ENCODE measurements at regions not wholly inside any gene's neighbourhood (a gene's known extent, or its start where the extent isn't known, plus 50 kb on each side); places are given as distances from the start of the nearest gene placed in this dataset.
"Not testable (repeated sequence)": the region's sequence is repeated elsewhere in the genome, so short reads cannot be mapped to it uniquely, and the experiment has no call there.

DNA sequence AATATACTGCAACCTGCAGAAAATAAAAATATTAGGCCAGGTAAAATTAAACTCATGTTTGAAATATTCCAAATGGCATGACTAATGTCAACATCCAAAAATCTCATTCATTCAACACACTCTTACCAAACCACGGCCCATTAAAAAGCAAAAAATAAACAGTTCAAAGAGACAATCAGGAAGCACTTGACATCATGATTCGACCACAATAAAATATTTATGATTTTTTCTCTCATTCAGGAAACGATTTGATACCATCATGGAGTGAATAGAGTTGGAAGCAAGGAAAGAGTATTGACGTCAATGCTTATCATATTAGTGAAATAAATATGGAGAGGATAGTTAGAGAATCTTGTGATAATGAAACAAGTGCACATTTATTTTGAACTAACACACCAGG, 354.1 kb downstream of the KCNJ2 start:
- no peaks in the 10 kb centered on the region for H3K4me1 ChIP-seq (ENCODE audit: control insufficient read depth, insufficient read depth, low read length)
- no peaks in the 10 kb centered on the region for H3K27me3 ChIP-seq (ENCODE audit: control insufficient read depth, insufficient read depth, low read length, poor library complexity, severe bottlenecking)
- 90 to 94% methylated on average over 2 to 4 of the region's 4 CpGs for whole genome bisulfite sequencing, 2 experiments
- no peak overlapping the region for H3K4me3 ChIP-seq (ENCODE audit: insufficient read depth, low read depth, low read length)
- no peaks in the 10 kb centered on the region for H3K9me3 ChIP-seq (ENCODE audit: control insufficient read depth, low read length)
- no peaks in the 10 kb centered on the region for H3K36me3 ChIP-seq (ENCODE audit: control insufficient read depth, insufficient read depth, low read length)
- no peak overlapping the region for H3K27ac ChIP-seq (ENCODE audit: insufficient read depth, low read depth, low read length, poor library complexity, severe bottlenecking)

DNA sequence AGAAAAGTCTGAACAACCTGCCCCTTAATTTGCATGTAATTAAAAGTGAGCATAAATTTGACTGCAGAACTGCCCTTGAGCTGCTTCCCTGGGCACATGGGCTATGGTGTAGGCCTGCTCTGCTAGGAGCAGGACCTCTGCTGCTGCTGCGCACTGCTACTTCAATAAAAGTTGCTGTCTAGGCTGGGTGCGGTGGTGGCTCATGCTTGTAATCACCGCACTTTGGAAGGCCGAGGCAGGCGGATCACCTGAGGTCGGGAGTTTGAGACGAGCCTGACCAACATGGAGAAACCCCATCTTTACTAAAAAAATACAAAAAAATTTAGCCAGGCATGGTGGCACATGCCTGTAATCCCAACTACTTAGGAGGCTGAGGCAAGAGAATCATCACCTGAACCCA, 355.7 kb downstream of the KCNJ2 start:
- H3K27ac ChIP-seq (ENCODE audit: insufficient read depth, low read depth, low read length, poor library complexity, severe bottlenecking); H3K4me1 ChIP-seq (ENCODE audit: control insufficient read depth, insufficient read depth, low read length); H3K27me3 ChIP-seq (ENCODE audit: control insufficient read depth, insufficient read depth, low read length, poor library complexity, severe bottlenecking); H3K4me3 ChIP-seq (ENCODE audit: insufficient read depth, low read depth, low read length); H3K9me3 ChIP-seq (ENCODE audit: control insufficient read depth, low read length); H3K36me3 ChIP-seq (ENCODE audit: control insufficient read depth, insufficient read depth, low read length): not testable (repeated sequence)
- WGBS, 2 experiments = 90 to 91% methylated on average over 7 of the region's 7 CpGs

DNA sequence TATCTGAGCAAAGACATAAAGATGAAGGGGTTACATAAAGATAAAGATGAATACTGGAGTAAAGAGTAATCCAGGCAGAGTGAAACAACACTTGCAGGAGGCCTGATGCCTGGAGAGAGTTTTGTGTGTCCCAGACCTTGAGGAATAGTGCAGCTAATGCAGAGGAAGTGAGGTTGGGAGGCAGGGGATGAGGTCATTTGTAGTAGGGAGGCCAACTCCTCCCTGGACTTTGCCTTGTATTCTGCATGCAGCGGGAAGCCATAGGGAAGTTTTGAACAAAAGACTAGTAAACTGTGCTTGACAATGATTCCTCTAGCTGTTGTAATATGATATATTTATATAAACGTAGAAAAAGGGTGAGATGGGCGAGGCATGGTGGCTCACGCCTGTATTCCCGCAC, 356.6 kb downstream of the KCNJ2 start:
- no peaks in the 10 kb centered on the region for H3K36me3 ChIP-seq (ENCODE audit: control insufficient read depth, insufficient read depth, low read length)
- 94 to 98% methylated on average over 5 of the region's 5 CpGs for WGBS, 2 experiments
- no peaks in the 10 kb centered on the region for H3K4me1 ChIP-seq (ENCODE audit: control insufficient read depth, insufficient read depth, low read length)
- H3K27me3 ChIP-seq (ENCODE audit: control insufficient read depth, insufficient read depth, low read length, poor library complexity, severe bottlenecking) = no peaks in the 10 kb centered on the region
- H3K27ac ChIP-seq (ENCODE audit: insufficient read depth, low read depth, low read length, poor library complexity, severe bottlenecking) = no peak overlapping the region
- H3K9me3 ChIP-seq (ENCODE audit: control insufficient read depth, low read length) = no peaks in the 10 kb centered on the region
- no peak overlapping the region for H3K4me3 ChIP-seq (ENCODE audit: insufficient read depth, low read depth, low read length)

DNA sequence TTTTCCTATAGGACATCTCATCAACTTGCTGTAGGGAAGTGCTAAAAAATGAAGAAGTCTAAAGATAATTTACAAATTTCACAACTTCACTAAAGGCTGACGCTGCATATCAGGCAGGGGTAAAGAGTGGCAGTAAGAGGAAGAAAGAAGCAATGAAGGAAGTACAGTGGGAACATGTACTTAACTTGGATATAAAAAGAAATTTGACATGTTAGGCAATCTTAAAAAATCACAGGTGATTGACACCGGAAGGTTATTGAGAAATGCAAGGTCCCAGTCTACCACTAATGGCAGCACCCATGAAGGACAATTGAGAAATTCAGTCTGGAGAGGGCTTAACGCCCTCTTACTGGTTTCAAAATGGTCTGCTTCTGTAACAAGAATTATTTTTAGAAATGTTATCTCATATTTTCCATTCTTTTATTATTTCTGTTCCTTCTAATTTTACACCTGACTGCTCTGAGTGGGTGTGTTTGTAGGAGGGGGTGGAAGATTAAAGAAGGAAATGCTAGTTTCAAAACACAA, 358.1 kb downstream of the KCNJ2 start:
- Histone ChIP-seq H3K9me3 (ENCODE audit: control insufficient read depth, low read length) (no peaks in the 10 kb centered on the region), H3K27ac (ENCODE audit: insufficient read depth, low read depth, low read length, poor library complexity, severe bottlenecking) (no peak overlapping the region), H3K4me1 (ENCODE audit: control insufficient read depth, insufficient read depth, low read length) (no peaks in the 10 kb centered on the region), H3K36me3 (ENCODE audit: control insufficient read depth, insufficient read depth, low read length) (no peaks in the 10 kb centered on the region), H3K4me3 (ENCODE audit: insufficient read depth, low read depth, low read length) (no peak overlapping the region), H3K27me3 (ENCODE audit: control insufficient read depth, insufficient read depth, low read length, poor library complexity, severe bottlenecking) (no peaks in the 10 kb centered on the region)
- 93 to 96% methylated on average over 3 of the region's 3 CpGs for WGBS, 2 experiments

DNA sequence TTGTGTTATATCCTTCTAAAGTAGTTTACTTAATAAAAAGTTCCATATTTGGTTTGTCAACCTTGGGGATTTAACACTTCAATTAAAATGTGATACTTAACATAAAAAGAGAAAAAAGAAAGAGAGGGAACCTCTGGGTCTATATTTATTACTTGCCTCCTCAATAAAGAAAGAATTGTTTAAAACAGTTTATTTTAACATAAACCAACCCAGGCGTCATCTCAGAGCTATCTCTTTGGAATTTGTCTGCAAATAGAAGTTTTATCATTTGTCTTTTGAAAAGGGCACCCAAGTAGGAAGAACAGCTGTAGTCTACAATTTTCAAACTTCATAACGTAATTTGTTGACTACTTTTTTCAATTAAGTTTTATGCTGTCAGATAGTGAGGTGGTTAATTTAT, 364.1 kb downstream of the KCNJ2 start:
- Histone ChIP-seq H3K4me3 (ENCODE audit: insufficient read depth, low read depth, low read length) (no peak overlapping the region), H3K4me1 (ENCODE audit: control insufficient read depth, insufficient read depth, low read length) (no peaks in the 10 kb centered on the region), H3K36me3 (ENCODE audit: control insufficient read depth, insufficient read depth, low read length) (no peaks in the 10 kb centered on the region), H3K27me3 (ENCODE audit: control insufficient read depth, insufficient read depth, low read length, poor library complexity, severe bottlenecking) (no peaks in the 10 kb centered on the region), H3K9me3 (ENCODE audit: control insufficient read depth, low read length) (no peaks in the 10 kb centered on the region), H3K27ac (ENCODE audit: insufficient read depth, low read depth, low read length, poor library complexity, severe bottlenecking) (no peak overlapping the region)
- WGBS, 2 experiments = 100% methylated on average over 2 of the region's 2 CpGs; no CpG with 5 or more reads in 1 of the 2 experiments

DNA sequence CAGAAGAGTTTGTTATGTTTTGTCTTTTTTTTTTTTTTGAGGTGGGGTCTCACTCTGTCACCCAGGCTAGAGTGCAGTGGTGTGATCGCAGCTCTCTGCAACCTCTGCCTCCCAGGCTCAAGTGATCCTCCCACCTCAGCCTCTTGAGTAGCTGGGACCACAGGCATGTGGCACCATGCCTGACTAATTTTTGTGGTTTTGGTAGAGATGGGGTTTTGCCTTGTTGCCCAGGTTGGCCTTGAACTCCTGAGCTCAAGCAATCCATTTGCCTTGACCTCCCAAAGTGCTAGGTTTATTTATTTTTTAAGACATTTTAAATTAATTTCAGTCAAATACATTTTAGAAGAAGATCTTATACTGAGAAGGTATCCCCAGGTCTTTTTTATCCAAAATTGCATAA, 366.7 kb downstream of the KCNJ2 start:
- Histone ChIP-seq H3K4me3 (ENCODE audit: insufficient read depth, low read depth, low read length) (no peak overlapping the region), H3K27ac (ENCODE audit: insufficient read depth, low read depth, low read length, poor library complexity, severe bottlenecking) (no peak overlapping the region), H3K9me3 (ENCODE audit: control insufficient read depth, low read length) (no peaks in the 10 kb centered on the region), H3K27me3 (ENCODE audit: control insufficient read depth, insufficient read depth, low read length, poor library complexity, severe bottlenecking) (no peaks in the 10 kb centered on the region), H3K4me1 (ENCODE audit: control insufficient read depth, insufficient read depth, low read length) (no peaks in the 10 kb centered on the region), H3K36me3 (ENCODE audit: control insufficient read depth, insufficient read depth, low read length) (no peaks in the 10 kb centered on the region)
- 90 to 100% methylated on average over 1 of the region's 1 CpG for whole genome bisulfite sequencing, 2 experiments

DNA sequence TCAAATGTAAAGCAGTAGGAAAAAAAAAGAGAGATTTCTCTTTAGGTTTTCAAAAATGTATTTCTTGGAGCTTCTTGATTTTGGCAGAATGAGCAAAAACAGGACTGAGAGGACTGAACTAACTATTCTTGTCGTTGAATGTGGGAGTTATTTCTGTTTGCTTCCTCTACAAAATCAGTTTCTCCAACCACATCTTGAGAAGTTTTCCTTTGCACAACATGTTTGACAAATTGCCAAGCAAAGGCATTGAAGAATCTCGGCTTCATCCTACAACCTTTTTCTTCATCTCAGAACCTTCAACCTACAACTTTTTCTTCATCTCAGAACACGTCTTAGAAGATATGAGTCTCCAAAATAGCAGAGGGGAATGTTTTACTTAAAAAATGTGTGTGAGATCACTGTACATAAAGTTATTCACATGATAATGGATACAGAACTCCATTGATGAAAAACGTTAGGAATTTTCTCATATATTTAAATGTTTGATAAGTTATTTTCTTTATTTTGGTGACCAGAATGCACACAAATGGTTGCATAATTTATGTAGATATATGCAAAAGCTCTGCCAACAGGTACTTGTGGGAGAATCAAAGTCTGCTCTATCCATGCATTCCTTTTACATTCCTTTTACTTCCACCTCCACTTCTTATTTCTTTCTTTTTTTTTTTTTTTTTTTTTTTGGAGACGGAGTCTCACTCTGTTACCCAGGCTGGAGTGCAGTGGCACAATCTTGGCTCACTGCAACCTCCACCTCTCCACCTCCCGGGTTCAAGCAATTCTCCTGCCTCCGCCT, 370.0 kb downstream of the KCNJ2 start:
- no peaks in the 10 kb centered on the region for H3K27me3 ChIP-seq (ENCODE audit: control insufficient read depth, insufficient read depth, low read length, poor library complexity, severe bottlenecking)
- H3K36me3 ChIP-seq (ENCODE audit: control insufficient read depth, insufficient read depth, low read length) = no peaks in the 10 kb centered on the region
- no peaks in the 10 kb centered on the region for H3K4me1 ChIP-seq (ENCODE audit: control insufficient read depth, insufficient read depth, low read length)
- 82 to 84% methylated on average over 4 to 7 of the region's 7 CpGs for WGBS, 2 experiments
- no peak overlapping the region for H3K27ac ChIP-seq (ENCODE audit: insufficient read depth, low read depth, low read length, poor library complexity, severe bottlenecking)
- no peak overlapping the region for H3K4me3 ChIP-seq (ENCODE audit: insufficient read depth, low read depth, low read length)
- H3K9me3 ChIP-seq (ENCODE audit: control insufficient read depth, low read length) = no peaks in the 10 kb centered on the region

DNA sequence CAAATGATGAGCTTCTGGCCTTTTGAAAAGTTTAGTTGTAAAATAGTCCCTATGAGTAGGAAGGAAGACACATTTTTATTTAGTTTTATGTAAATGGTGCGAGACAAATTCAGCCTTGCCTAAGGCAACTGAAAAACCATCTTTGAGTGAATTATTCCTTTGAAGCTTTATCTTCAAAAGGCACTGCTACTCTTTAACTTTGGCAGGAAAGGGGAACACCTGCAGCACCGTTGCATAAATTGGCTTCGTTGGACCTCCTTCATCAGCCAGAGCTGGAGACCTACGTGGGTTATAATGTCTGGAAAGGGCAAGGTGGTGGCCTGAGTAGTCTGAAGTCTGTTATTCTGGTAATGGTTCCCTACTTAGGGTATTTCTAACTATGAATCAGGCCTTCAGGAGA, 373.5 kb downstream of the KCNJ2 start:
- Histone ChIP-seq H3K4me1 (ENCODE audit: control insufficient read depth, insufficient read depth, low read length) (no peaks in the 10 kb centered on the region), H3K27me3 (ENCODE audit: control insufficient read depth, insufficient read depth, low read length, poor library complexity, severe bottlenecking) (no peaks in the 10 kb centered on the region), H3K4me3 (ENCODE audit: insufficient read depth, low read depth, low read length) (no peak overlapping the region), H3K9me3 (ENCODE audit: control insufficient read depth, low read length) (no peaks in the 10 kb centered on the region), H3K27ac (ENCODE audit: insufficient read depth, low read depth, low read length, poor library complexity, severe bottlenecking) (no peak overlapping the region), H3K36me3 (ENCODE audit: control insufficient read depth, insufficient read depth, low read length) (no peaks in the 10 kb centered on the region)
- 95 to 97% methylated on average over 4 of the region's 4 CpGs for WGBS, 2 experiments

DNA sequence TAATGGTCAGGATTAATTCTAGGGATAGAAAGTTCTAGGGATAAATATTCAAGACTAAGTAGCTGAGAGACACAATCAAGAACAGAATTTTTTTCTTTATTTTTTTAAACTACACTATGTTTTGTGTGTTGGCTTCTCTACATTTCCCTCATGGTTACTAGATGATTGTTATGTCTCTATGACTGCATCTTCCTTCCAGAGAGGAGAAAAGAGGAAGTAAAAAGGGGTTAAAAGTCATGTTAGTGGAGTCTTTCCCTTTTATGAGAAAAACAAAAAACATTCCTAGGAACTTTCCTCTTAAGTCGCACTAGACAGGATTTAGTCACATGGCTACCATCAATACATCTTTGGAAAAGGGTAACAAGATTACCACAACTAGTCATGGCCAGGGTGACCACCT, 375.0 kb downstream of the KCNJ2 start:
- 96 to 100% methylated on average over 1 of the region's 1 CpG for WGBS, 2 experiments
- no peaks in the 10 kb centered on the region for H3K9me3 ChIP-seq (ENCODE audit: control insufficient read depth, low read length)
- no peaks in the 10 kb centered on the region for H3K27me3 ChIP-seq (ENCODE audit: control insufficient read depth, insufficient read depth, low read length, poor library complexity, severe bottlenecking)
- no peak overlapping the region for H3K4me3 ChIP-seq (ENCODE audit: insufficient read depth, low read depth, low read length)
- H3K36me3 ChIP-seq (ENCODE audit: control insufficient read depth, insufficient read depth, low read length) = no peaks in the 10 kb centered on the region
- no peaks in the 10 kb centered on the region for H3K4me1 ChIP-seq (ENCODE audit: control insufficient read depth, insufficient read depth, low read length)
- no peak overlapping the region for H3K27ac ChIP-seq (ENCODE audit: insufficient read depth, low read depth, low read length, poor library complexity, severe bottlenecking)

DNA sequence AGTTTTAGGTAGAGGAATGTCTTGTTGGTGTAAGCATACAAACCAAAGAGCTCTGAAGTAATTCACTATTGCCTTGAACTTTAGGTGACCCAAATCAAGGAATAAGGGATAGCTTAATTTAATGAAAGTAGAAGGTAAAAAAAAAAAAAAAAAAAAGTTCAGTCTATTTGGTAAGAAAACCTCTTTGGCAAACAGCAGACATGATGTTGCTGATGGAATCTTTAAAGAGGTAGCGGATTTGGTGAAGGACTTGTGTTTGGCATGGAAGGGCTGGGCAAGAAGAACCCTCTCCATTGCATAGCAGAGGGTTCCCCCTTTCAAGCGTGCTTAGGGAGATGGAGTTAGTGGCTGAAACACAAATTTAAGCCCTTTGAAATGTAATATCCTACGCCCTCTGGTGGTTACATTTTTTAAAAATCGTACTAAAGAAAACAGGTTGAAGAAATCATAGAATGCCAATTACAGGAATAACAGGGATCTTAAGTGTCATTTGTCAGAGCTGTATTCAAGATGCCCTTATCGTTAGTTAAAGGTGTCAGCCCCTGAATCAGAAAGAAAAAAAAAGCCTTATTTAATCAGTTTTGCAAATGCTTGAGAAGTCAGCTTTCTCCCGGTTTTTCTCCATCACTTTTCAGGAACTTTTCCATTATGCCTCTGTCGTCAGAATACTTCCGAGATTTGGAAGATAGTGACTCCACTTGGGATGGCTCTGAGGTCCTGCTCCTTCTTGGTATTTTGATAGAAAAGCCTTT, 383.1 kb downstream of the KCNJ2 start:
- H3K27me3 ChIP-seq (ENCODE audit: control insufficient read depth, insufficient read depth, low read length, poor library complexity, severe bottlenecking) = no peaks in the 10 kb centered on the region
- WGBS, 2 experiments = 50 to 56% methylated on average over 8 of the region's 8 CpGs
- H3K9me3 ChIP-seq (ENCODE audit: control insufficient read depth, low read length) = no peaks in the 10 kb centered on the region
- H3K4me3 ChIP-seq (ENCODE audit: insufficient read depth, low read depth, low read length) = no peak overlapping the region
- no peak overlapping the region for H3K27ac ChIP-seq (ENCODE audit: insufficient read depth, low read depth, low read length, poor library complexity, severe bottlenecking)
- H3K36me3 ChIP-seq (ENCODE audit: control insufficient read depth, insufficient read depth, low read length) = no peaks in the 10 kb centered on the region
- H3K4me1 ChIP-seq (ENCODE audit: control insufficient read depth, insufficient read depth, low read length) = no peaks in the 10 kb centered on the region

Data from ectodermal cell (in vitro differentiated cells).